ENCODE measurements at regions not wholly inside any gene's neighbourhood (a gene's known extent, or its start where the extent isn't known, plus 50 kb on each side); places are given as distances from the start of the nearest gene placed in this dataset.

DNA sequence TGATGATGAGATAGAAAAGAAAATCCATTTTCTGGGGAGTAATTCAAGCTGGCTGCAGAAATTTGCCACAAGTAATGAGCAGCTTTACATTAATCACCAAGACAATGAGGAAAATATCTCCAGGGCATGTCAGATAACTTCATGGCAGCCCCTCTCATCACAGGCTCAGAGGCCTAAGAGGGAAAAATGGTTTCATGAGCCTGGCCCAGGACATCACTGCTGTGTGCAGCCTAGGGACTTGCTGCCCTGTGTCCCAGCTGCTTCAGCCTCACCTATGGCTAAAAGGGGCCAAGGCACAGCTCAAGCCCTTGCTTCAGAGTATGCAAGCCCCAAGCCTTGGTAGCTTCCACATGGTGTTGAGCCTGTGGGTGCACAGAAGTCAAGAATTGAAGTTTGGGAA lies 161.7 kb downstream of the OPA1 start:
- DNase-seq (ENCODE audit: low read depth in 2 of 2), result no peak

DNA sequence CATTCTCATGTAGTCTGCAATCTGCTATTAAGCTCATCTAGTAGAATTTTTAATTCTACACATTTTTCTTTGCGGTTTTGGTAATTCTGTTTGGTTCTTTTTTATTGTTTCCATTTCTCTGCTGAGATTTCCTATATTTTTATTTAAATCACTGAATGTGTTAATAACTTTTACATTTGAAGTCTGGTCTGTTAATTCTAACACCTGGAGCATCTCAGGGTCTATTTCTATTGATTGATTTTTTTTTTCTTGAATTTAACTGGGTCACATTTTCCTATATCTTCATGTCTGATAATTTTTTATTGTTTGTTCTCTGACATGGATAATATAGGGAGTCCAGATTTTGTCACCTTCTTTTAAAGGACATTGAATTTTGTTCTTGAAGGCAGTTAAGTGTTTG lies 163.5 kb downstream of the OPA1 start:
- DNase-seq (ENCODE audit: low read depth in 2 of 2), result no peak

GRCh38 chr3:193757457-193757856 lies 164.4 kb downstream of the OPA1 start:
- no peak for DNase-seq (ENCODE audit: low read depth in 2 of 2)

DNA sequence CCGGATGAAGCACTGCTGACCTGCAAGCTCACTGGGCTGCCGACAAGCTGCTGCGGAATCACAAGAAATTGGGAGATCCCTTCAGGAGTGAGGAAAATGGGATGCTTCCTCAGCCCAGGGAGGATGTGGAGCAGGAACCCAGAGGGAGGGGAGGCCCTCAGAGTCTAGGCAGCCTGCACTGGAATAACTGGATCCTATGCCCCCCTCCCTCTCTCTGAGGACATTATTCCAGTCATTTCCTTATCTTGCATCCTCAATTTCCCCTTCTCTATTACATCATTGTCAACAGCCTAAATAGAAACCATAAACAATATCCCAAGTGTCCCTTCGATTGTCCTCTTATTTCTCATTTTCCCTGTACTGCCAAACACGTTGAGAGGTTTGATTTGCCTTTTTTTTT lies 169.0 kb downstream of the OPA1 start:
- DNase-seq (ENCODE audit: low read depth in 2 of 2), result no peak

DNA sequence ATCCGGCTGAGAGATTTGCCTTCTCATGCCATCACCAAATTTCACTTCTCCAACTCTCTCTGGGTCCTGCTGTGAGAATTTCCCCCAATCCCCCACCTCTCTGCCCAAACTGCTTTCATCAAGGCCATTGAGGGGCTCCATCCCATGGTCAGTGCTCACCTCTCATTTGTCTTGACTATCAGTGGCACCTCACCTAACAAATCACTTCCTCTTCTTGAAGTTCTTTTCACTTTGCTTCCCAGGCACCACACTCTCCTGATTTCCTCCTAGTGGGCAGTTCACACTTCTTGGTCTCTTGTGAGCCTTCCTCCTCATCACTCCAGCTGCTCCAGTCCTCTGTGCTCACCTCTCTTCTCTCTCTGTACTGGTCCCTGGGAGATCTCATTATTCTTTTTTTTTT lies 169.6 kb downstream of the OPA1 start:
- DNase-seq (ENCODE audit: low read depth in 2 of 2), result no peak

DNA sequence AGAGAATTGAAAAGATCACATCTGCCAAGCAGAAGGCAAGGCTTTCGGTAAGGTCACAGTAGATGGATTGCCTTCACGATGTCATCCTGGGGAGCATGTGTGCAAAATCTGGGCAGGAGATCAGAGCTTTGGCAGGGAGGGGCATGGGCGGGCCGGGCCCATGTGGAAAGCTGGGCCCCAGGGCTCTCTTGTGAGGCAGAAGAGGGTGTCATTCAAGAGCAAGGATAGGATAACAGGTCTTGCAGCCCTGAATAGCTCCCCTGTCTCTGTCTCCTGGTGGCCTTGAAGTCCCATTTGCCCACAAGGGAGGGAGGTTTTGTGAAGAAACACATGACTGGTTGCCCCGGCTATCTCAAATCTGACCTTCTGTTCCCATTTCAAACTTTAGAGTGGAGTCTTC lies 172.0 kb downstream of the OPA1 start:
- DNase-seq (ENCODE audit: low read depth in 2 of 2), result no peak

- DNase-seq (ENCODE audit: low read depth in 2 of 2), result no peak
Observed at GRCh38 chr3:193767353-193768069, 174.5 kb downstream of the OPA1 start.

- DNase-seq (ENCODE audit: low read depth in 2 of 2), result peak; percentile 45 to 57
Observed at GRCh38 chr3:193768070-193768394, 175.0 kb downstream of the OPA1 start.

DNA sequence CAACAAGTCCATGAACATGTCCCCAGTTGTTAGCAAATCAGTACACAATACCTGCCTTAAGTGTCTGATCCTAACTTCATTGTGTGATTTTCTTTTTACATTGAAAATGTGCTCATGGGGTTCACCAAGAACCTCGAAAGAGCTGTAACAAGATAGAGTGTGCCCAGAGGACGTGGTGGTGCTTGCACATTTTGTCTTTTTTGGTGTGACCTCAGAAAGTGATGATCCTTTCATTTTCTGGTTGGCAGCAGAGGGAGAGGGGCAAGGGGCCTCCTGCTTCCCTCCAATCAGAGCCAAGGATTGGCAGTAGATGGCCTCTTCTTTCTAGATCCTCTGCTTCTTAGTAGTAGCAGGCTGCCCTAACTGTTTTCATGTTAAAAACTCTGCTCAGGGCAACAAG lies 176.4 kb downstream of the OPA1 start:
- no peak for DNase-seq (ENCODE audit: low read depth in 2 of 2)

DNA sequence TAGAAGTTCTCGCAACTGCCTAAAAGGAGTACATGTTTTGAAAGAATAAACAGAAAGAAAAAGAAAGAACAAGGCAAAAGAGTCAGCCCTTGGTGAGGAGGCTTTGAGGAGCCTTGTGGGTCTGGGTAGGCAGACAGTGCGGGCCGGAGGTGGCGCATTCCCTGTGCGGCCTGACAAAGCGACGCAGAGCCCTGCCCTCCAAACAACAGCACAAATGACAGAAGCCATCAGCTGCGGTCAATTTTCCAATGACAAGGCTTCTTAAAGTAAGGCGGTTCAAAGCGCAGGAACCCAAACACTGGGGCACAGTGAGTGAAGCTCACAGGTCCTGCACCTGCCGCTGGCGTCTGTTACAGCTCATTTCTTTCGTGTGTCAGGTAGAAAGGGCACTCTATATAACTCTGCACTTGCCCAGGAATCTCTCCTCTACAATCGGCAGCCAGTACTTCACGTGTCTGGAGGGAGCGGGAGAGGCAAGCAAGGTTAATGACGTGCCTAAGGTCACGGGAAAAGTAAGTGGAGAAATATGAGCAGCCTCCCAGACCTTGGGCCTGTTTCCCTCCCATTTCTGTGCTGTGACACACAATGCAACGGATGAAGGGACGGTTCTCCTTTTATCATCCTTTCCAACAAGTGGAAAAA lies 178.1 kb downstream of the OPA1 start:
- no peak for DNase-seq (ENCODE audit: low read depth in 2 of 2)

GRCh38 chr3:193771653-193772421 lies 178.8 kb downstream of the OPA1 start:
- DNase-seq (ENCODE audit: low read depth in 2 of 2), result no peak

- no peak for DNase-seq (ENCODE audit: low read depth in 2 of 2)
Observed at GRCh38 chr3:193772422-193772763, 179.4 kb downstream of the OPA1 start.

DNA sequence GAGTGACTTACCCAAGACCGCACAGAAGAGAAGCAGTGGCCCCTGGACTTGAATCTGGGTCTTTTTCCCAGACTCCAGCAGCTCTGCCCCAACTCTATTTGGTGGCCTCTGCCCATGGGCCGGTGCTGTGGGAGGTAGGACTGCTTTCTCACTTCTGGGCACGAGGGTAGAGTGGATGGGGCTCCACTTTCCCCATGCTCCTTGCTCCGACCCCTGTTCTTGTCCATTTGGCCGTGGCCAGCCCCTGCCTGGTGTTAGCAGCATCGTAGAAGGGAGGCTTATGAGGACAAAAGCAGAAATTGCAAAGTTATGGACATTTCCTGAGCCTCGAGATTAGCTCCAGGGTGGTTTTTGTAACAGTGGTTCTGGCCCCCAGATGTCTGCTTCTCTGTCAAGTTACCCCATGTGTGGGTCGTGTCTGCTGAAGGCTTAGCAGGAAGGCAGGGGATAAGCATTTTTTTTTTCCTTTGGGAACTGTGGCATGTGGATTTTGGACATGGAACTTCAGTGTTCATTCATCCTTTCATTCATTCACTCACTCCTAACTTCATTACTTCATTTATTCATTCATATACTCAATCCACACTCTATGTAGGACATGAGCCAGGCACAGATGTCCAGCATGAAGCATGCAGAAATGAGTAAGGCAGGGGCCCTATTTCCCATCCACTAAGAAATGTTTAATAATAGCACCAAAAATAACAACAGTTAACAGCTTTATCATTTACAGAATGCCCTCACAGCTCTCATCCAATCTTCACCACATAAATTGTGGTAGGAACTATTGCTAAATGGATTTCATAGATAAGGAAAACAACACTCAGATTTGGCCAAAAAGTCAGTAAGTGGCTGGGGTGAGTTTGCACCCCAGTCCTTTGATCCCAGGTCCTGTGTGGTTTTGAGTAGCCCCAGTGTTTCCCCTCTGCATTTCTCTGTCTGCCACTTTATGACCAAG lies 180.5 kb downstream of the OPA1 start:
- no peak for DNase-seq (ENCODE audit: low read depth in 2 of 2)

- no peak for DNase-seq (ENCODE audit: low read depth in 2 of 2)
Observed at GRCh38 chr3:193774272-193774915, 181.4 kb downstream of the OPA1 start.

GRCh38 chr3:193774916-193775285 lies 181.9 kb downstream of the OPA1 start:
- DNase-seq (ENCODE audit: low read depth in 2 of 2), result no peak

DNA sequence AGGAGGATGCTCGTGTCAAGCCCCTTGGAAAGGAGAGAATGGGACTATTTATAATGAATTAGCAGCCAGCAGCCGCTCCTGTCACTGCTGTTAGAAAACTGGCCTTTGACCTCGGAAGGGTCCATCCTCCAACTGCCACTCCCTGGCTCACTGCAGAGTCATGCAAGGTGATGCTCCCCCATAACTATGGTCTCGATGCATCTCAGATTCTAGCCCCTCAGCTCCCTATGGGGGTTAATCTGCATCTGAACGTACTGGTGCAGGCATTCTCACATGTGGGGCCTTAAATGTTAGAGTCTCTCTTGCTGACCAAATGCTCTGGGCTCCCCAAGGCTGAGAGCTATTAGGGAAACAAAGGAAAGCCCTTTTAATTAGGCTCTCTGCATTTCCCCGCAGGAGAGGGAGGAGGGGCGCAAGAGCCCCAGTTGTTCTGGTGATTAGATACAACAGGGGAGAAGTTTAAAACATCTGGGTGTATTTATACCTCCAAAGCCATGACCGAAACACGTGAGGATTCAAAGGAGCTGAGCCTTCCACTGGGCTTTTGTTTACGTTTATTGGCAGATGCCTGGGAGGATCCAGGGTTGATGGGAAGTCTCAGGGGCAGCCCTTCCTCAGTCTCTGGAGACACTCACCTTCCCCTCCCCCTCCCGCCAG lies 182.5 kb downstream of the OPA1 start:
- DNase-seq (ENCODE audit: low read depth in 2 of 2), result no peak

DNA sequence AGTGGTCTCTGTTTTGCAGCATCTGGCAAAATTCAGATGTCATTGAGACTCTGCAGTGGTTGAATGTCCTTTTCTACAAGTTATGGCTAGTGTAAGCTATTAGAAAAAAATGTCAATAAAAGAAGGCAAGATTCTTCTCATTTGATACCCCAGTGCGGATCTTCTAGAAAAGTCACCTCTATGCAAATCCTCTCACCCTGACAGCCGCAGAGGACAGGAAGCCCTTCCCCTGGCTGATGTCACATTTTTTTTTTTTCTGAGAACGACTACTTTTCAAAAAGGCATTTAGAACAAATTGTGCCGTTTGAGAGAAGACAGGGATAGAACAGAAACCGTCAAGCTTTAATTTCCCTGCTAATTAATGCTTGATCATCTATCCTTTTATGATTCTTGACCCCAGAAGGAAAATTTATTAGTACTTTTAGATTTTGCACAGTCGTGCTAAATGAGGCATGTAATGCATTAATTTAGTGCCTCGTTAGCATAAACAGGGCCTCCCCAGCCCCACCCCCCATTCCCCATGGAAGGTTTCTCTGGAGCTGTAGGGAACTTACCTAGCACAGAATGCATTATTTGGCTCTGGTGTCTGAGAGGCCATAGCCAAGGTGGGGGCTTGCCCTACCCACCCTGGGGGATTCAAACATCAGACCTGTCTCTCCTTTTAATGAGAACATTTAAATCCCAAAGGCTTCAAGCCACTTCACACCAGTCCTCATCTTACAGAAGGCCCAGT lies 183.8 kb downstream of the OPA1 start:
- DNase-seq (ENCODE audit: low read depth in 2 of 2), result no peak

GRCh38 chr3:193777524-193777923 lies 184.5 kb downstream of the OPA1 start:
- DNase-seq (ENCODE audit: low read depth in 2 of 2), result no peak

GRCh38 chr3:193778676-193779075 lies 185.7 kb downstream of the OPA1 start:
- DNase-seq (ENCODE audit: low read depth in 2 of 2), result no peak

GRCh38 chr3:193779933-193780332 lies 186.9 kb downstream of the OPA1 start:
- DNase-seq (ENCODE audit: low read depth in 2 of 2), result no peak

Measured in fibroblast of skin of left quadriceps (primary cell).